ENCODE measurements at regions not wholly inside any gene's neighbourhood (a gene's known extent, or its start where the extent isn't known, plus 50 kb on each side); places are given as distances from the start of the nearest gene placed in this dataset.
"Not testable (repeated sequence)": the region's sequence is repeated elsewhere in the genome, so short reads cannot be mapped to it uniquely, and the experiment has no call there.

GRCh38 chr1:148386031-148386398, 97.1 kb downstream of the PPIAL4G start:
- not testable (repeated sequence) for DNase-seq (ENCODE audit: low read depth in 2 of 2)

- DNase-seq (ENCODE audit: low read depth in 2 of 2) = no peak
Observed at GRCh38 chr1:148385371-148386030, 97.6 kb downstream of the PPIAL4G start.

GRCh38 chr1:148383966-148384365, 99.1 kb downstream of the PPIAL4G start:
- no peak for DNase-seq (ENCODE audit: low read depth in 2 of 2)

- no peak for DNase-seq (ENCODE audit: low read depth in 2 of 2)
Observed at GRCh38 chr1:148379697-148380096, 103.4 kb downstream of the PPIAL4G start.

- DNase-seq (ENCODE audit: low read depth in 2 of 2) = no peak
Observed at GRCh38 chr1:148379170-148379500, 104.0 kb downstream of the PPIAL4G start.

- not testable (repeated sequence) for DNase-seq (ENCODE audit: low read depth in 2 of 2)
Observed at GRCh38 chr1:148377992-148378391, 105.1 kb downstream of the PPIAL4G start.

GRCh38 chr1:148377045-148377444, 106.1 kb downstream of the PPIAL4G start:
- not testable (repeated sequence) for DNase-seq (ENCODE audit: low read depth in 2 of 2)

- no peak for DNase-seq (ENCODE audit: low read depth in 2 of 2)
Observed at GRCh38 chr1:148374101-148374500, 109.0 kb downstream of the PPIAL4G start.

- no peak for DNase-seq (ENCODE audit: low read depth in 2 of 2)
Observed at GRCh38 chr1:148373192-148373925, 109.7 kb downstream of the PPIAL4G start.

GRCh38 chr1:148372731-148373130, 110.4 kb downstream of the PPIAL4G start:
- peak in 1 of 2 donors; percentile 35 for DNase-seq (ENCODE audit: low read depth in 2 of 2)

- DNase-seq (ENCODE audit: low read depth in 2 of 2) = not testable (repeated sequence)
Observed at GRCh38 chr1:148372051-148372726, 110.9 kb downstream of the PPIAL4G start.

GRCh38 chr1:148371551-148371994, 111.5 kb downstream of the PPIAL4G start:
- peak; percentile 50 to 66 for DNase-seq (ENCODE audit: low read depth in 2 of 2)

- not testable (repeated sequence) for DNase-seq (ENCODE audit: low read depth in 2 of 2)
Observed at GRCh38 chr1:148370661-148371060, 112.4 kb downstream of the PPIAL4G start.

GRCh38 chr1:148367596-148367995, 115.5 kb downstream of the PPIAL4G start:
- DNase-seq (ENCODE audit: low read depth in 2 of 2) = no peak

- not testable (repeated sequence) for DNase-seq (ENCODE audit: low read depth in 2 of 2)
Observed at GRCh38 chr1:148366136-148366753, 116.9 kb downstream of the PPIAL4G start.

- DNase-seq (ENCODE audit: low read depth in 2 of 2) = not testable (repeated sequence)
Observed at GRCh38 chr1:148365151-148365550, 118.0 kb downstream of the PPIAL4G start.

GRCh38 chr1:148363979-148364378, 119.1 kb downstream of the PPIAL4G start:
- DNase-seq (ENCODE audit: low read depth in 2 of 2) = not testable (repeated sequence)

- DNase-seq (ENCODE audit: low read depth in 2 of 2) = no peak
Observed at GRCh38 chr1:148363439-148363810, 119.7 kb downstream of the PPIAL4G start.

- DNase-seq (ENCODE audit: low read depth in 2 of 2) = no peak
Observed at GRCh38 chr1:148362626-148363438, 120.3 kb downstream of the PPIAL4G start.

- peak in 1 of 2 donors; percentile 33 for DNase-seq (ENCODE audit: low read depth in 2 of 2)
Observed at GRCh38 chr1:148362216-148362611, 120.9 kb downstream of the PPIAL4G start.

- peak in 1 of 2 donors; percentile 20 for DNase-seq (ENCODE audit: low read depth in 2 of 2)
Observed at GRCh38 chr1:148361427-148362215, 121.5 kb downstream of the PPIAL4G start.

Measured in stimulated activated CD8-positive, alpha-beta memory T cell treated with anti-CD3 and anti-CD28 coated beads, Interleukin-7, amount 100 ng/mL, for 4 hours (primary cell).